ENCODE measurements at regions not wholly inside any gene's neighbourhood (a gene's known extent, or its start where the extent isn't known, plus 50 kb on each side); places are given as distances from the start of the nearest gene placed in this dataset.

DNA sequence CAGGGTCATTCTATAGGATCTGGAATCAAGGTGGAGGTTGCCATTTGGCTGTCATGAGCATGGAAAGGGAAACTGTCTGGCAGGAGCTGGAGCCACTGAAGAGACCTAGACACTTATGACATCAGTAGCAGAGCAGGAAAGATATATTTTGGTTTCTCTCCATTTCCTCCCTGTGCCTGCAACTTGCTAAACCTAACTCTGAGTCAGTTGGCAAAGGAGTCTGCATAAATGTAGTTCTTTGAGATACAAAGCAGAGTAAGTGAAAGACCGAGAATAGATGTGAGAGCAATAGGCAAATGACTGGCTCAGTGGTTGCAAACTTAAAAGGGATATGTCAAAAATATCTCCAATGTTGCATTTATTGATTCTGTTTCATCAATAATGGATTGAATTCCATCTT lies 757.7 kb downstream of the KCNJ3 start (continued):
- TF ChIP-seq, protein P1, sequence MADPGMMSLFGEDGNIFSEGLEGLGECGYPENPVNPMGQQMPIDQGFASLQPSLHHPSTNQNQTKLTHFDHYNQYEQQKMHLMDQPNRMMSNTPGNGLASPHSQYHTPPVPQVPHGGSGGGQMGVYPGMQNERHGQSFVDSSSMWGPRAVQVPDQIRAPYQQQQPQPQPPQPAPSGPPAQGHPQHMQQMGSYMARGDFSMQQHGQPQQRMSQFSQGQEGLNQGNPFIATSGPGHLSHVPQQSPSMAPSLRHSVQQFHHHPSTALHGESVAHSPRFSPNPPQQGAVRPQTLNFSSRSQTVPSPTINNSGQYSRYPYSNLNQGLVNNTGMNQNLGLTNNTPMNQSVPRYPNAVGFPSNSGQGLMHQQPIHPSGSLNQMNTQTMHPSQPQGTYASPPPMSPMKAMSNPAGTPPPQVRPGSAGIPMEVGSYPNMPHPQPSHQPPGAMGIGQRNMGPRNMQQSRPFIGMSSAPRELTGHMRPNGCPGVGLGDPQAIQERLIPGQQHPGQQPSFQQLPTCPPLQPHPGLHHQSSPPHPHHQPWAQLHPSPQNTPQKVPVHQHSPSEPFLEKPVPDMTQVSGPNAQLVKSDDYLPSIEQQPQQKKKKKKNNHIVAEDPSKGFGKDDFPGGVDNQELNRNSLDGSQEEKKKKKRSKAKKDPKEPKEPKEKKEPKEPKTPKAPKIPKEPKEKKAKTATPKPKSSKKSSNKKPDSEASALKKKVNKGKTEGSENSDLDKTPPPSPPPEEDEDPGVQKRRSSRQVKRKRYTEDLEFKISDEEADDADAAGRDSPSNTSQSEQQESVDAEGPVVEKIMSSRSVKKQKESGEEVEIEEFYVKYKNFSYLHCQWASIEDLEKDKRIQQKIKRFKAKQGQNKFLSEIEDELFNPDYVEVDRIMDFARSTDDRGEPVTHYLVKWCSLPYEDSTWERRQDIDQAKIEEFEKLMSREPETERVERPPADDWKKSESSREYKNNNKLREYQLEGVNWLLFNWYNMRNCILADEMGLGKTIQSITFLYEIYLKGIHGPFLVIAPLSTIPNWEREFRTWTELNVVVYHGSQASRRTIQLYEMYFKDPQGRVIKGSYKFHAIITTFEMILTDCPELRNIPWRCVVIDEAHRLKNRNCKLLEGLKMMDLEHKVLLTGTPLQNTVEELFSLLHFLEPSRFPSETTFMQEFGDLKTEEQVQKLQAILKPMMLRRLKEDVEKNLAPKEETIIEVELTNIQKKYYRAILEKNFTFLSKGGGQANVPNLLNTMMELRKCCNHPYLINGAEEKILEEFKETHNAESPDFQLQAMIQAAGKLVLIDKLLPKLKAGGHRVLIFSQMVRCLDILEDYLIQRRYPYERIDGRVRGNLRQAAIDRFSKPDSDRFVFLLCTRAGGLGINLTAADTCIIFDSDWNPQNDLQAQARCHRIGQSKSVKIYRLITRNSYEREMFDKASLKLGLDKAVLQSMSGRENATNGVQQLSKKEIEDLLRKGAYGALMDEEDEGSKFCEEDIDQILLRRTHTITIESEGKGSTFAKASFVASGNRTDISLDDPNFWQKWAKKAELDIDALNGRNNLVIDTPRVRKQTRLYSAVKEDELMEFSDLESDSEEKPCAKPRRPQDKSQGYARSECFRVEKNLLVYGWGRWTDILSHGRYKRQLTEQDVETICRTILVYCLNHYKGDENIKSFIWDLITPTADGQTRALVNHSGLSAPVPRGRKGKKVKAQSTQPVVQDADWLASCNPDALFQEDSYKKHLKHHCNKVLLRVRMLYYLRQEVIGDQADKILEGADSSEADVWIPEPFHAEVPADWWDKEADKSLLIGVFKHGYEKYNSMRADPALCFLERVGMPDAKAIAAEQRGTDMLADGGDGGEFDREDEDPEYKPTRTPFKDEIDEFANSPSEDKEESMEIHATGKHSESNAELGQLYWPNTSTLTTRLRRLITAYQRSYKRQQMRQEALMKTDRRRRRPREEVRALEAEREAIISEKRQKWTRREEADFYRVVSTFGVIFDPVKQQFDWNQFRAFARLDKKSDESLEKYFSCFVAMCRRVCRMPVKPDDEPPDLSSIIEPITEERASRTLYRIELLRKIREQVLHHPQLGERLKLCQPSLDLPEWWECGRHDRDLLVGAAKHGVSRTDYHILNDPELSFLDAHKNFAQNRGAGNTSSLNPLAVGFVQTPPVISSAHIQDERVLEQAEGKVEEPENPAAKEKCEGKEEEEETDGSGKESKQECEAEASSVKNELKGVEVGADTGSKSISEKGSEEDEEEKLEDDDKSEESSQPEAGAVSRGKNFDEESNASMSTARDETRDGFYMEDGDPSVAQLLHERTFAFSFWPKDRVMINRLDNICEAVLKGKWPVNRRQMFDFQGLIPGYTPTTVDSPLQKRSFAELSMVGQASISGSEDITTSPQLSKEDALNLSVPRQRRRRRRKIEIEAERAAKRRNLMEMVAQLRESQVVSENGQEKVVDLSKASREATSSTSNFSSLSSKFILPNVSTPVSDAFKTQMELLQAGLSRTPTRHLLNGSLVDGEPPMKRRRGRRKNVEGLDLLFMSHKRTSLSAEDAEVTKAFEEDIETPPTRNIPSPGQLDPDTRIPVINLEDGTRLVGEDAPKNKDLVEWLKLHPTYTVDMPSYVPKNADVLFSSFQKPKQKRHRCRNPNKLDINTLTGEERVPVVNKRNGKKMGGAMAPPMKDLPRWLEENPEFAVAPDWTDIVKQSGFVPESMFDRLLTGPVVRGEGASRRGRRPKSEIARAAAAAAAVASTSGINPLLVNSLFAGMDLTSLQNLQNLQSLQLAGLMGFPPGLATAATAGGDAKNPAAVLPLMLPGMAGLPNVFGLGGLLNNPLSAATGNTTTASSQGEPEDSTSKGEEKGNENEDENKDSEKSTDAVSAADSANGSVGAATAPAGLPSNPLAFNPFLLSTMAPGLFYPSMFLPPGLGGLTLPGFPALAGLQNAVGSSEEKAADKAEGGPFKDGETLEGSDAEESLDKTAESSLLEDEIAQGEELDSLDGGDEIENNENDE (IDR thresholded peaks at IDR 0.05; ENCODE audit: insufficient replicate concordance, low read length): no peak
- no peak for TF ChIP-seq BACH1 (IDR thresholded peaks at IDR 0.05; ENCODE audit: low read length)
- no peak for TF ChIP-seq TBP (IDR thresholded peaks at IDR 0.05; ENCODE audit: low read depth, low read length)
- TF ChIP-seq JUND (IDR thresholded peaks at IDR 0.05; ENCODE audit: low read length): no peak
- TF ChIP-seq NRF1 (IDR thresholded peaks at IDR 0.05; ENCODE audit: low read depth, low read length): no peak
- no peak for TF ChIP-seq TCF12 (IDR thresholded peaks at IDR 0.05; ENCODE audit: low read depth, low read length)
- no peak for TF ChIP-seq EP300 (IDR thresholded peaks at IDR 0.05; ENCODE audit: borderline replicate concordance in 1 of 2, low read depth in 2 of 2, low read length in 2 of 2)

Data from H1 (cell line).